Heart left ventricle (tissue), 13 donors: ENCODE measurements at regions not wholly inside any gene's neighbourhood (a gene's known extent, or its start where the extent isn't known, plus 50 kb on each side); places are given as distances from the start of the nearest gene placed in this dataset.

Experiments used
- POLR2A ChIP-seq, 2 donors: fragments of 450-650 bp; IDR thresholded peaks; one replicate each; pipeline ENCODE4 v1.6.1; 2017; ENCODE audit warnings: antibody characterized with exemption in 2 of 2, mild to moderate bottlenecking in 2 of 2, moderate library complexity in 2 of 2
- TF ChIP-seq, protein P1 (sequence below), 12 donors: fragments of 200-600 bp; sonication (generic) in 4 of 12; IDR thresholded peaks; one replicate each; pipeline versions ENCODE4 v1.5.0 to v1.8.0; 2018 to 2022; ENCODE audit warnings: antibody characterized with exemption in 12 of 12, mild to moderate bottlenecking in 5 of 12
- donor health status: ischemic (EF 13 %, LVEDD 7.1; RV severe dilation, severe dysfunction).
- donor health status: DM: no; HTN: yes; CAD: no.
- donor health status: DM: no; HTN: no; CAD: no.
- donor health status: ischemic (EF 25% LVEDD 6.9; RV normal size, moderate dysfunction).
- donor health status: ischemic (EF 25% LVEDD 5.7; RV mildly dilated, moderate dysfunction).
- donor health status: ischemic (EF 35%, LVEDD 5.7; RV mildly dilated, moderate dysfunction).
- donor health status: nonischemic (EF 11% LVEDD 7.7; RV severe dilation, severe dysfunction).
- donor health status: DM: yes; HTN: yes; CAD: no.
- donor health status: PGD.
- donor health status: ischemic (EF 29% LVEDD 5.4; RV normal size, mild dysfunction).
- donor health status: nonischemic (EF 23%, LVEDD 6.1; RV moderate dilation, normal function).

GRCh38 chr11:25988178-25988577 is 343.8 kb upstream of the ANO3 start:
- TF ChIP-seq POLR2A (IDR thresholded peaks at IDR 0.05), result no peak
- TF ChIP-seq, protein P1, sequence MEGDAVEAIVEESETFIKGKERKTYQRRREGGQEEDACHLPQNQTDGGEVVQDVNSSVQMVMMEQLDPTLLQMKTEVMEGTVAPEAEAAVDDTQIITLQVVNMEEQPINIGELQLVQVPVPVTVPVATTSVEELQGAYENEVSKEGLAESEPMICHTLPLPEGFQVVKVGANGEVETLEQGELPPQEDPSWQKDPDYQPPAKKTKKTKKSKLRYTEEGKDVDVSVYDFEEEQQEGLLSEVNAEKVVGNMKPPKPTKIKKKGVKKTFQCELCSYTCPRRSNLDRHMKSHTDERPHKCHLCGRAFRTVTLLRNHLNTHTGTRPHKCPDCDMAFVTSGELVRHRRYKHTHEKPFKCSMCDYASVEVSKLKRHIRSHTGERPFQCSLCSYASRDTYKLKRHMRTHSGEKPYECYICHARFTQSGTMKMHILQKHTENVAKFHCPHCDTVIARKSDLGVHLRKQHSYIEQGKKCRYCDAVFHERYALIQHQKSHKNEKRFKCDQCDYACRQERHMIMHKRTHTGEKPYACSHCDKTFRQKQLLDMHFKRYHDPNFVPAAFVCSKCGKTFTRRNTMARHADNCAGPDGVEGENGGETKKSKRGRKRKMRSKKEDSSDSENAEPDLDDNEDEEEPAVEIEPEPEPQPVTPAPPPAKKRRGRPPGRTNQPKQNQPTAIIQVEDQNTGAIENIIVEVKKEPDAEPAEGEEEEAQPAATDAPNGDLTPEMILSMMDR (IDR thresholded peaks at IDR 0.05), result no peak
